Liver (tissue), 8 donors: ENCODE measurements at regions not wholly inside any gene's neighbourhood (a gene's known extent, or its start where the extent isn't known, plus 50 kb on each side); places are given as distances from the start of the nearest gene placed in this dataset.
"Not testable (repeated sequence)": the region's sequence is repeated elsewhere in the genome, so short reads cannot be mapped to it uniquely, and the experiment has no call there.

Experiments
- DNase-seq: peaks from one replicate; pipeline ENCODE4 v3.0.0-alpha.2; 2017; ENCODE audit warnings: low spot score
- H3K27ac ChIP-seq, 2 donors: one replicate each; pipeline ENCODE4 v1.7.0; 2013; ENCODE audit warnings: inconsistent platforms in 2 of 2, low read length in 2 of 2, control low read depth in 1 of 2, low read depth in 1 of 2, mild to moderate bottlenecking in 1 of 2
- H3K27me3 ChIP-seq, 4 donors: one replicate each; pipeline versions ENCODE4 v1.6.1 to v1.7.0; 2013; ENCODE audit warnings: low read length in 3 of 4, inconsistent platforms in 1 of 4, mild to moderate bottlenecking in 1 of 4, moderate library complexity in 1 of 4; ENCODE audit not compliant: control insufficient read depth in 4 of 4, insufficient read depth in 4 of 4
- H3K36me3 ChIP-seq, 4 donors: one replicate each; pipeline versions ENCODE4 v1.6.1 to v1.7.0; 2013; ENCODE audit warnings: low read length in 3 of 4, mild to moderate bottlenecking in 3 of 4, low read depth in 1 of 4, moderate library complexity in 1 of 4; ENCODE audit not compliant: control insufficient read depth in 4 of 4, insufficient read depth in 3 of 4
- H3K4me1 ChIP-seq, 4 donors: one replicate each; pipeline versions ENCODE4 v1.6.1 to v1.7.0; 2013; ENCODE audit warnings: low read length in 3 of 4, mild to moderate bottlenecking in 3 of 4, moderate library complexity in 1 of 4; ENCODE audit not compliant: control insufficient read depth in 4 of 4, insufficient read depth in 4 of 4
- H3K4me3 ChIP-seq, 3 donors: one replicate each; pipeline versions ENCODE4 v1.6.1 to v1.7.0; 2013; ENCODE audit warnings: low read length in 3 of 3, control low read depth in 1 of 3, low read depth in 1 of 3, mild to moderate bottlenecking in 1 of 3
- H3K9ac ChIP-seq, 2 donors: one replicate each; pipeline ENCODE4 v1.7.0; 2013; ENCODE audit warnings: low read length in 2 of 2, mild to moderate bottlenecking in 2 of 2, moderate library complexity in 2 of 2, control low read depth in 1 of 2, low read depth in 1 of 2
- H3K9me3 ChIP-seq, 4 donors: one replicate each; pipeline versions ENCODE4 v1.6.1 to v1.7.0; 2013; ENCODE audit warnings: low read length in 3 of 4; ENCODE audit not compliant: control insufficient read depth in 4 of 4
- CTCF ChIP-seq: fragments of 150-350 bp; IDR thresholded peaks from 2 replicates; pipeline ENCODE4 v1.5.1; 2017; ENCODE audit warnings: improper control_type of control experiment, low read depth, low read length; ENCODE audit not compliant: missing input control
- JUND ChIP-seq, 2 donors: IDR thresholded peaks; 2 replicates each; pipeline ENCODE4 v1.6.1; 2016; ENCODE audit warnings: antibody characterized with exemption in 2 of 2
- NR2F2 ChIP-seq: IDR thresholded peaks from 2 replicates; pipeline ENCODE4 v1.6.1; 2016; ENCODE audit warnings: antibody characterized with exemption
- RAD21 ChIP-seq, 2 donors: IDR thresholded peaks; 2 replicates each; pipeline ENCODE4 v1.6.1; 2016; ENCODE audit warnings: antibody characterized with exemption in 2 of 2, mild to moderate bottlenecking in 2 of 2
- RXRA ChIP-seq, 2 donors: IDR thresholded peaks; 2 replicates each; pipeline ENCODE4 v1.6.1; 2017 to 2018; ENCODE audit warnings: antibody characterized with exemption in 2 of 2, mild to moderate bottlenecking in 1 of 2
- YY1 ChIP-seq: IDR thresholded peaks from 2 replicates; pipeline ENCODE4 v1.6.1; 2016; ENCODE audit warnings: antibody characterized with exemption, mild to moderate bottlenecking
- ZBTB33 ChIP-seq: IDR thresholded peaks from 2 replicates; pipeline ENCODE4 v1.6.1; 2016; ENCODE audit warnings: antibody characterized with exemption
- WGBS: extraction: QIAGEN DNeasy Blood & Tissue Kit; methylation state at CpG from one replicate; pipeline ENCODE4 v1.1.7; 2013; 5-methylcytosine and 5-hydroxymethylcytosine counted together
- donor health status: healthy.
- donor health status: healthy.
- donor health status: healthy.
- donor health status: healthy.
- donor health status: healthy.

- Histone ChIP-seq H3K9me3 (peaks cover 0 to 2% (median under 1%) of the 10 kb centered on the region in 4 donors), H3K4me3 (no peak overlapping the region), H3K27ac (no peak overlapping the region), H3K4me1 (no peaks in the 10 kb centered on the region), H3K36me3 (no peaks in the 10 kb centered on the region), H3K9ac (no peak overlapping the region), H3K27me3 (peaks cover 0 to 5% (median 0%) of the 10 kb centered on the region in 4 donors)
- TF ChIP-seq JUND (IDR thresholded peaks at IDR 0.05): no peak
- TF ChIP-seq ZBTB33: no peak
- no peak for TF ChIP-seq RXRA (IDR thresholded peaks at IDR 0.05)
- TF ChIP-seq YY1: no peak
- no peak for TF ChIP-seq NR2F2
- DNase-seq: no peak
- 52% methylated on average over 27 of the region's 27 CpGs for WGBS
Observed at GRCh38 chr20:29326376-29327070, 1930.9 kb upstream of the DEFB115 start.

- TF ChIP-seq CTCF: peak; percentile 12
- peak in 1 of 2 donors; percentile 20 for TF ChIP-seq RAD21 (IDR thresholded peaks at IDR 0.05)
- H3K36me3 ChIP-seq, H3K4me1 ChIP-seq, H3K27me3 ChIP-seq, H3K9ac ChIP-seq, H3K27ac ChIP-seq, DNase-seq, H3K9me3 ChIP-seq, H3K4me3 ChIP-seq: not testable (repeated sequence)
- WGBS: 22% methylated on average over 33 of the region's 33 CpGs
Observed at GRCh38 chr20:29327600-29328420, 1929.7 kb upstream of the DEFB115 start.

GRCh38 chr20:29330429-29331115 lies 1926.9 kb upstream of the DEFB115 start:
- 47% methylated on average over 10 of the region's 10 CpGs for WGBS
- H3K36me3 ChIP-seq, H3K9ac ChIP-seq, H3K27me3 ChIP-seq, H3K4me3 ChIP-seq, H3K27ac ChIP-seq, DNase-seq, H3K4me1 ChIP-seq, H3K9me3 ChIP-seq: not testable (repeated sequence)
